PC-9 (cell line): ENCODE measurements at regions not wholly inside any gene's neighbourhood (a gene's known extent, or its start where the extent isn't known, plus 50 kb on each side); places are given as distances from the start of the nearest gene placed in this dataset.

Experiments
- BruUV-seq: library from RNA; stranded (reverse); fragments of 400-500 nt; replicated peaks from 2 replicates; lab custom pipeline; 2021; lab: Mats Ljungman, UMichigan
- CTCF ChIA-PET: fragments of 300-600 bp; sonication (Branson Sonifier 250); formaldehyde crosslinking; loops from one replicate; lab custom pipeline; 2022; ENCODE audit warnings: antibody characterized with exemption; lab: Charles Lee
- POLR2A ChIA-PET: fragments of 300-600 bp; sonication (Branson Sonifier 250); formaldehyde crosslinking; loops from one replicate; lab custom pipeline; 2022; ENCODE audit warnings: antibody characterized with exemption; ENCODE audit not compliant: unreplicated experiment; lab: Charles Lee
- DNase-seq, 2 experiments: peaks; one replicate each; pipeline versions ENCODE4 v3.0.0 to v3.0.0-alpha.2; 2015 to 2022; ENCODE audit warnings: mixed read lengths in 1 of 2
- H2AFZ ChIP-seq: fragments of 200-600 bp; sonication (generic); 2 replicates; pipeline ENCODE4 v1.8.1; 2017; ENCODE audit warnings: antibody characterized with exemption
- H3F3A ChIP-seq: fragments of 200-600 bp; sonication (generic); 2 replicates; pipeline ENCODE4 v1.8.1; 2017; ENCODE audit warnings: antibody characterized with exemption, mild to moderate bottlenecking, low read depth; ENCODE audit not compliant: insufficient read depth
- H3K27ac ChIP-seq: fragments of 200-600 bp; sonication (generic); 2 replicates; pipeline ENCODE4 v1.6.1; 2016; ENCODE audit warnings: mixed run types
- H3K27me3 ChIP-seq: fragments of 200-600 bp; sonication (generic); 2 replicates; pipeline ENCODE4 v1.6.1; 2016; ENCODE audit warnings: low read depth, mixed run types; ENCODE audit not compliant: insufficient read depth
- H3K36me3 ChIP-seq: fragments of 200-600 bp; sonication (generic); 2 replicates; pipeline ENCODE4 v1.6.1; 2016; ENCODE audit warnings: low read depth, mixed run types
- H3K4me1 ChIP-seq: fragments of 200-600 bp; sonication (generic); replicated peaks from 2 replicates; pipeline ENCODE4 v1.6.1; 2016; ENCODE audit warnings: mixed run types; ENCODE audit not compliant: insufficient read depth
- H3K4me2 ChIP-seq: fragments of 200-600 bp; sonication (generic); 2 replicates; pipeline ENCODE4 v1.6.1; 2017; ENCODE audit warnings: mixed run types
- H3K4me3 ChIP-seq: fragments of 200-600 bp; sonication (generic); 2 replicates; pipeline ENCODE4 v1.6.1; 2016; ENCODE audit warnings: mixed run types
- H3K79me2 ChIP-seq: fragments of 200-600 bp; sonication (generic); 2 replicates; pipeline ENCODE4 v1.6.1; 2017; ENCODE audit warnings: low read depth, mixed run types
- H3K9me2 ChIP-seq: fragments of 200-600 bp; sonication (generic); 2 replicates; pipeline ENCODE4 v1.8.1; 2017; ENCODE audit warnings: mild to moderate bottlenecking; ENCODE audit not compliant: insufficient read depth
- H3K9me3 ChIP-seq: fragments of 200-600 bp; sonication (generic); 2 replicates; pipeline ENCODE4 v1.8.1; 2016; ENCODE audit warnings: low read depth; ENCODE audit not compliant: insufficient read depth
- H4K20me1 ChIP-seq: fragments of 200-600 bp; sonication (generic); 2 replicates; pipeline ENCODE4 v1.8.1; 2017; ENCODE audit not compliant: insufficient read depth
- CTCF ChIP-seq: fragments of 200-600 bp; sonication (generic); conservative IDR thresholded peaks from 2 replicates; pipeline ENCODE4 v1.6.1; 2017; ENCODE audit warnings: mixed run types, antibody characterized with exemption, mild to moderate bottlenecking, moderate library complexity
- EZH2 ChIP-seq: fragments of 200-600 bp; sonication (generic); IDR thresholded peaks from 2 replicates; pipeline ENCODE4 v1.8.0; 2017; ENCODE audit warnings: antibody characterized with exemption, low read depth
- intact Hi-C: fragments of 100-400 bp; cut with micrococcal nuclease; formaldehyde crosslinking; loops from one replicate; pipeline ENCODE4 v1.10.0; 2022; ENCODE audit not compliant: unreplicated experiment

DNA sequence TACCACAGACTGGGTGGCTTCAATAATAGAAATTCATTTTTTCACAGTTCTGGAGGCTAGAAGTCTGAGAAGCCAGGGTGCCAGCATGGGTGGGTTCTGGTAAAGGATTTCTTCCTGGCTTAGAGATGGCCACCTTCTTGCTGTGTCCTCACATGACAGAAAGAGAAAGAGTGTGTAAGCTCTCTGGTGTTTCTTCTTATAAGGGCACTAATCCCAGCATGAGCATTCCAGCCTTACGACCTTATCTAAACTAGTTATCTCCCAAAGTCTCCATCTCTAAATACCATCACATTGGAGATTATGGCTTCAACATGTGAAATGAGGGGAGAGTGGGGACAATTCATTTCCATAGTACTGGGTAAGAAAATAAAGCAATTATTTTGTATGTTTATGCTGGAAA lies 226.5 kb upstream of the TUSC1 start:
- H3K4me3 ChIP-seq, result no peak overlapping the region
- no peak for DNase-seq
- no peaks in the 10 kb centered on the region for H3K79me2 ChIP-seq
- CTCF ChIA-PET, result no interaction called here
- no peaks in the 10 kb centered on the region for H4K20me1 ChIP-seq
- H3K4me1 ChIP-seq, result no peaks in the 10 kb centered on the region
- TF ChIP-seq EZH2 (no peak), CTCF (no peak)
- H3K27me3 ChIP-seq, result no peaks in the 10 kb centered on the region
- H2AFZ ChIP-seq, result no peak overlapping the region
- no peak overlapping the region for H3K27ac ChIP-seq
- no peaks in the 10 kb centered on the region for H3K9me2 ChIP-seq
- no peaks in the 10 kb centered on the region for H3K9me3 ChIP-seq
- H3K4me2 ChIP-seq, result no peak overlapping the region
- no peaks in the 10 kb centered on the region for H3K36me3 ChIP-seq
- intact Hi-C loops, result no loop called here
- BruUV-seq, result no TSS peak
- POLR2A ChIA-PET, result no interaction called here
- no peaks in the 10 kb centered on the region for H3F3A ChIP-seq

GRCh38 chr9:25891527-25891926 lies 213.3 kb upstream of the TUSC1 start:
- Histone ChIP-seq H3F3A (no peaks in the 10 kb centered on the region), H3K4me2 (no peak overlapping the region), H3K9me3 (no peaks in the 10 kb centered on the region), H3K36me3 (no peaks in the 10 kb centered on the region), H3K27ac (no peak overlapping the region), H2AFZ (no peak overlapping the region), H3K4me3 (no peak overlapping the region), H3K9me2 (no peaks in the 10 kb centered on the region), H4K20me1 (no peaks in the 10 kb centered on the region), H3K79me2 (no peaks in the 10 kb centered on the region), H3K27me3 (no peaks in the 10 kb centered on the region), H3K4me1 (no peaks in the 10 kb centered on the region)
- CTCF ChIA-PET, result no interaction called here
- BruUV-seq, result no TSS peak
- TF ChIP-seq EZH2, result no peak
- no peak for TF ChIP-seq CTCF
- POLR2A ChIA-PET, result no interaction called here
- DNase-seq, result no peak
- intact Hi-C loops, result no loop called here

- DNase-seq, result no peak
- H4K20me1 ChIP-seq, result no peaks in the 10 kb centered on the region
- H3K9me3 ChIP-seq, result no peaks in the 10 kb centered on the region
- no peaks in the 10 kb centered on the region for H3K27me3 ChIP-seq
- ChIA-PET CTCF (no interaction called here), POLR2A (interaction anchor here (0.5 kb wide), 1 partner anchor 1376 kb away, joined by 3 read pairs; no protein-coding TSS in a partner anchor)
- no peaks in the 10 kb centered on the region for H3K36me3 ChIP-seq
- H3F3A ChIP-seq, result no peaks in the 10 kb centered on the region
- H3K79me2 ChIP-seq, result no peaks in the 10 kb centered on the region
- BruUV-seq, result no TSS peak
- no peaks in the 10 kb centered on the region for H3K4me1 ChIP-seq
- H3K27ac ChIP-seq, result no peak overlapping the region
- no peak overlapping the region for H3K4me3 ChIP-seq
- no peak overlapping the region for H3K4me2 ChIP-seq
- no peak overlapping the region for H2AFZ ChIP-seq
- H3K9me2 ChIP-seq, result no peaks in the 10 kb centered on the region
- intact Hi-C loops, result no loop called here
- TF ChIP-seq EZH2 (no peak), CTCF (no peak)
These were observed 211.4 kb upstream of the TUSC1 start for GRCh38 chr9:25889661-25890060.
